Vagina (tissue), 2 donors: ENCODE measurements at regions not wholly inside any gene's neighbourhood (a gene's known extent, or its start where the extent isn't known, plus 50 kb on each side); places are given as distances from the start of the nearest gene placed in this dataset.

Experiments
- POLR2A ChIP-seq, 2 donors: fragments of 450-650 bp; IDR thresholded peaks; one replicate each; pipeline ENCODE4 v1.6.1; 2017; ENCODE audit warnings: antibody characterized with exemption in 2 of 2, mild to moderate bottlenecking in 2 of 2, moderate library complexity in 2 of 2
- TF ChIP-seq, protein P1 (sequence below), 3 experiments: fragments of 450-650 bp in 2 of 3; fragments of 200-600 bp in 1 of 3; sonication (generic) in 1 of 3; IDR thresholded peaks; one replicate each; pipeline ENCODE4 v1.5.1; 2017 to 2019; ENCODE audit warnings: antibody characterized with exemption in 3 of 3, mild to moderate bottlenecking in 2 of 3, moderate library complexity in 2 of 3

DNA sequence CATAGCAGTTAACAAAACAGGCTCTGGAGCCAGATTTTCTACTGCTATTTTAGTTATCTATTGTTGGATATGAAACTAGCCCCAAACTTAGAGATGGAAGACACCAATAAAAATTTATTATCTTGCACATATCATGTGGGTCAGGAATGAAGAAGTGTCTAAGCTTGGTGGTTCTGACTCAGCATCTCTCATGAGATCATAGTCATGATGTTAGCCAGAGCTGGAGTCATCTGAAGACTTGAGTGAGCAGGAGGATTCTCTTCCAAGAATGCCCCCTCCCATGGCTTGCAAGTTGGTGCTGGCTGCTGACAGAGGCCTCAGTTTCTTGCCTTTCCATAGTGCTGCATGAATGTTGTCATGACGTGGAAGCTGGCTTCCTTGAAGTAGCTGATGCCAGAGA is 68.2 kb upstream of the TAPT1 start:
- no peak for TF ChIP-seq POLR2A (IDR thresholded peaks at IDR 0.05)
- TF ChIP-seq, protein P1, sequence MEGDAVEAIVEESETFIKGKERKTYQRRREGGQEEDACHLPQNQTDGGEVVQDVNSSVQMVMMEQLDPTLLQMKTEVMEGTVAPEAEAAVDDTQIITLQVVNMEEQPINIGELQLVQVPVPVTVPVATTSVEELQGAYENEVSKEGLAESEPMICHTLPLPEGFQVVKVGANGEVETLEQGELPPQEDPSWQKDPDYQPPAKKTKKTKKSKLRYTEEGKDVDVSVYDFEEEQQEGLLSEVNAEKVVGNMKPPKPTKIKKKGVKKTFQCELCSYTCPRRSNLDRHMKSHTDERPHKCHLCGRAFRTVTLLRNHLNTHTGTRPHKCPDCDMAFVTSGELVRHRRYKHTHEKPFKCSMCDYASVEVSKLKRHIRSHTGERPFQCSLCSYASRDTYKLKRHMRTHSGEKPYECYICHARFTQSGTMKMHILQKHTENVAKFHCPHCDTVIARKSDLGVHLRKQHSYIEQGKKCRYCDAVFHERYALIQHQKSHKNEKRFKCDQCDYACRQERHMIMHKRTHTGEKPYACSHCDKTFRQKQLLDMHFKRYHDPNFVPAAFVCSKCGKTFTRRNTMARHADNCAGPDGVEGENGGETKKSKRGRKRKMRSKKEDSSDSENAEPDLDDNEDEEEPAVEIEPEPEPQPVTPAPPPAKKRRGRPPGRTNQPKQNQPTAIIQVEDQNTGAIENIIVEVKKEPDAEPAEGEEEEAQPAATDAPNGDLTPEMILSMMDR (IDR thresholded peaks at IDR 0.05) = no peak
